Fibroblast of mammary gland (primary cell): ENCODE measurements at regions not wholly inside any gene's neighbourhood (a gene's known extent, or its start where the extent isn't known, plus 50 kb on each side); places are given as distances from the start of the nearest gene placed in this dataset.
A peak's percentile ranks its signal among the peaks of the same experiment; 100 is the strongest.

Source experiments
- DNase-seq: peaks from one replicate; pipeline ENCODE4 v3.0.0-alpha.2; 2010; ENCODE audit warnings: low read depth
- H3K4me3 ChIP-seq: 2 replicates; pipeline ENCODE4 v1.5.1; 2011; ENCODE audit warnings: low read depth, mild to moderate bottlenecking, low read length, moderate library complexity; ENCODE audit not compliant: control insufficient read depth
- TF ChIP-seq, protein P1 (sequence below): conservative IDR thresholded peaks from 2 replicates; pipeline ENCODE4 v1.5.1; 2011; ENCODE audit warnings: low read depth, low read length, inconsistent platforms; ENCODE audit not compliant: control insufficient read depth, insufficient read depth

DNA sequence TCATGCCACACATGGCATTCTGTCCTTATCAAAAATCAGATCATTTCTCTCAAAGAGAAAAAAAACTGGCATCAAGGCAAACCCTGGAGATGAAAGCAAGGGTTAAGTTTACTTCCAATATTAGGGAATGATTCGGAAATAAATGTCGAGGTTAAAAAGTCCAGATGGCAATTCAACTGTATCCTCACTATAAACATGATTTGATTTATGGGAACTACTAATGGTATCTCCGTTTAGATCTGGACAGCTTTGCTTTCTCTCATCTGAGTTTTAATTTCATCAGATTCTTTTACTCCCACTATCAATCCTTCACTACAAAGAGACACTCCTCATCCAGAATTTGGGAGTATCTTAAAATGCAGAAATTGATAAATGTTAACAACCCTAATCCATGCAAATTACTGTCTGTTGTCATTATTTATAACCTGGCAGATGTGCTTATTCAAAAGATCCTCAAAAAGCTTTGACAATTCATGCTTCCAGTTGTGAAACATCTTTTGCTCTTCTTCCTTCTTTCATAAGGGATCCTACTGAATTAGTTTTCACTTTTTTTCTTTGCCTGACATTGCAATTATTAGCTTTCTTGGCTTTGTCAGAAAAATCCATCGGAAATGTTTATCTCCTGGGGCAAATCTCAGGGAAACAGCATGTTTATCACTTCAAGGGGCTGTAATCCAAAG, 903.2 kb downstream of the MCTP2 start:
- no peak overlapping the region for H3K4me3 ChIP-seq
- TF ChIP-seq, protein P1, sequence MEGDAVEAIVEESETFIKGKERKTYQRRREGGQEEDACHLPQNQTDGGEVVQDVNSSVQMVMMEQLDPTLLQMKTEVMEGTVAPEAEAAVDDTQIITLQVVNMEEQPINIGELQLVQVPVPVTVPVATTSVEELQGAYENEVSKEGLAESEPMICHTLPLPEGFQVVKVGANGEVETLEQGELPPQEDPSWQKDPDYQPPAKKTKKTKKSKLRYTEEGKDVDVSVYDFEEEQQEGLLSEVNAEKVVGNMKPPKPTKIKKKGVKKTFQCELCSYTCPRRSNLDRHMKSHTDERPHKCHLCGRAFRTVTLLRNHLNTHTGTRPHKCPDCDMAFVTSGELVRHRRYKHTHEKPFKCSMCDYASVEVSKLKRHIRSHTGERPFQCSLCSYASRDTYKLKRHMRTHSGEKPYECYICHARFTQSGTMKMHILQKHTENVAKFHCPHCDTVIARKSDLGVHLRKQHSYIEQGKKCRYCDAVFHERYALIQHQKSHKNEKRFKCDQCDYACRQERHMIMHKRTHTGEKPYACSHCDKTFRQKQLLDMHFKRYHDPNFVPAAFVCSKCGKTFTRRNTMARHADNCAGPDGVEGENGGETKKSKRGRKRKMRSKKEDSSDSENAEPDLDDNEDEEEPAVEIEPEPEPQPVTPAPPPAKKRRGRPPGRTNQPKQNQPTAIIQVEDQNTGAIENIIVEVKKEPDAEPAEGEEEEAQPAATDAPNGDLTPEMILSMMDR = no peak
- DNase-seq = no peak

DNA sequence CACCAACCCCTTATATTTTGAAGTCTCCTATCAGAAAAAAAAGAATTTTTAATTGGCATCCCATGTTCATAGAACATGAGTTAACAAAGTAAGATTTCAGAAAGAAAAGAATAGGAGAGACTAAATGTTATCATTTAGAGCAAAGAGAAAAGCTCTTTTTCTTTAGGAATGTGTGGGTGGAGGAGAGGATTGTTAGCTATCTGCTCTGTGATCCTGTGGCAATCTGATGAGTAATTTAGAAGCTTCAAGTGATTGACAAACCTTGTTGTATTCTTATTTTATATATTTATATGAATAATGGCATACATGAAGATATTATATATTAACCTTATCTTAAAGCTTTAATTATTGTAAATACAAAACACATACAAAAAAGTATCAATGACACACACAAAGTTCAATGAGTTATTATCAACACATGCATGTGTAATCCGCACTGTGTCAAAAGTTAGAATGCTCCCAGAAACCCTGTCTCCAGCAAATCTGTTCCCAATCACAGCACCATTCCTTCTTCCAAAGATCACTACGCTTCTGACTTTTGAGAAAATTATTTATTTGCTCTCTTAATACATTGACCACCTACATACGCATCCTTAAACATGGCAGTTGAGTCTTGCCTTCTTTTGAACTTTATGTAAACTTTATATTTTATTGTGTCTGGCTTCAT, 907.4 kb downstream of the MCTP2 start:
- DNase-seq = peak; percentile 19
- H3K4me3 ChIP-seq = no peak overlapping the region
- TF ChIP-seq, protein P1 = no peak

DNA sequence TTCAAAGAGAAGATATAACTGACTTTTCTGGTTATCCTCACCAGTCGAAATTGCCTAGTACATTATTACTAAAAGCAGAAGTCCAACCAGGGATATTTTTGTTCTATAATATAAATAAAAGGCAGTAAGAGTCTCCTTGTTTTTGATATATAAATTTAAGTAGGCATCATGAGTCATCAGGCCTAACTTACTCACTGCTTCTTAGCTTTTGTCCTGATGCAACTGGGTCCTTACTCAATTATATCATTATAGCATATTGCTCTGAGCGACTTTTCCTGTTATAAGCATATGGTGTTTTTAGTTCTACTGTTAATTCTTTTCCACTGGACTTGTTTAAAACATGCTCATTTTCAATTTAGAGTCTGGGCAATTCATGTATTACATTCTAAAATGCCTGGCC, 910.1 kb downstream of the MCTP2 start:
- peak; percentile 76 for DNase-seq
- TF ChIP-seq, protein P1 = no peak
- H3K4me3 ChIP-seq = no peak overlapping the region

DNA sequence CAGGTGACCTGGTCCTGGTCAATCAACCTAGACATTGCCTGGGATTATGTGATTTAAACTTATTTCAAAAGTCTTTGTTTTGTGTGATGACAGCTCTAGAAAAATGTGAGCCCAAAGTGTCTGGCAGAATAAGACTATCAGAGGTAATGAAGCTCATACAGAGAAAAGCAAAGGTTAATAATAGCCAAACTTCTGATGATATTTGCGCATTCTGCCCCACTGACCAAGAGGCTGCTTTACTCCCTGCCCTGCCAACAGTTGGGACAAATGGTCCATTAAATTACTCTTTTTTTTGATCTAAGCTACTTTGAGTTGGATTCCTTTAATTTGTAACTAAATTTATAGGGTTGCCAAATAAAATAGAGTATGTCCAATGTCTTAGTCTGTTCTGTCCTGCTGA, 911.2 kb downstream of the MCTP2 start:
- TF ChIP-seq, protein P1 = no peak
- no peak overlapping the region for H3K4me3 ChIP-seq
- no peak for DNase-seq

DNA sequence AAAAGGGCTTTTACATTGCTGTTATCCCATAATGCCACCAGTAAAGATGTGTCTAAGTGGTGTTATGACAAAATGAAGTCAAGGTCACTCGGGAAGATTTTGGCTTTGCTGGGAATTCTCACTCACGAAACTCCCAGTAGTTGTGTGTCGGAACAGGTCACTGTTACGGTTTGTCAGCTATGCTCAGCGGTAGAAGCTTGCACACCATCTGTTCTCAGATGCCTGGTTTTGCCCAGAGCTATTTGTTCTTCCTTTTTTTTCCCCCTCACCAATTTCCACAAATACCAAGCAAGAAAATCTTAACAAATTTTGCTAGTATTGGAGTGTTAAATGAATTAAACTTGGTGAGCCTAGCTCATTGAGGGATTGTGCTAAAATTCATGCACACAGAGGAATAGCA, 915.1 kb downstream of the MCTP2 start:
- no peak overlapping the region for H3K4me3 ChIP-seq
- DNase-seq = no peak
- TF ChIP-seq, protein P1 = no peak

DNA sequence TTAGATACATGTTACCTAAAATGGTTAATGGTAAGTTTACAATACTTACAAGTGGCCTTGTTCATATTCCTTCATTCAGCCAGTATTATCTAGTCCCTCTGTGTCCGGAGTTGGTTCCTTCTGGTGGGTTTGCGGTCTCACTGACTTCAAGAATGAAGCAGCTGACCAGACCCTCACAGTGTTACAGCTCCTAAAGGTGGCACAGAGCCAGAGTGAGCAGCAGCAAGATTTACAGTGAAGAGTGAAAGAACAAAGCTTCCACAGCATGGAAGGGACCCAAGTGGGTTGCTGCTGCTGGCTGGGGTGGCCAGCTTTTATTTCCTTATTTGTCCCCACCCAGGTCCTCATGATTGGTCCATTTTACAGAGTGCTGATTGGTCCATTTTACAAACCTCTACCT, 916.8 kb downstream of the MCTP2 start:
- no peak for DNase-seq
- TF ChIP-seq, protein P1 = no peak
- no peak overlapping the region for H3K4me3 ChIP-seq
